ENCODE measurements at regions not wholly inside any gene's neighbourhood (a gene's known extent, or its start where the extent isn't known, plus 50 kb on each side); places are given as distances from the start of the nearest gene placed in this dataset.

GRCh38 chr11:64457416-64458010 is 98.2 kb upstream of the SLC22A11 start:
- DNase-seq (ENCODE audit: low spot score): no peak

DNA sequence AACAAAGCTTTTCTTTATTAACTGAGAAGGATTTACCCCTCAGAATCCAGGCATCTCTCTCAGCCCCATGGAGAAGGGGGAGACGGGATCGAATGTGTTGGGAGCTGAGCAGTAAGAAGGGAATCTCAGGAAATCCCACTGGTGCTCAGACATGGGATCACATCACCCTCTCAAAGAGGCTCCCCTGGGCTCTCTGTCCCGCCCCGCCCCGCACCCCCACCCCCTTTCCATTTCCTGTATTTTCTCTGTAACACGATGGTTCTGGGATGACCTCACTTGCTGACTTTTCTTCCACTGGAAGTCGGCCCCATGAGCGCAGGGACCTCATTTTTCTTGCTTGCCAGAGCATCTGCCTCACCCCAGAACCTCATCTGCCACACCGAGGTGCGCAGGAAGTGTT is 96.7 kb upstream of the SLC22A11 start:
- no peak for DNase-seq (ENCODE audit: low spot score)

GRCh38 chr11:64459609-64460008 is 96.1 kb upstream of the SLC22A11 start:
- DNase-seq (ENCODE audit: low spot score): no peak

DNA sequence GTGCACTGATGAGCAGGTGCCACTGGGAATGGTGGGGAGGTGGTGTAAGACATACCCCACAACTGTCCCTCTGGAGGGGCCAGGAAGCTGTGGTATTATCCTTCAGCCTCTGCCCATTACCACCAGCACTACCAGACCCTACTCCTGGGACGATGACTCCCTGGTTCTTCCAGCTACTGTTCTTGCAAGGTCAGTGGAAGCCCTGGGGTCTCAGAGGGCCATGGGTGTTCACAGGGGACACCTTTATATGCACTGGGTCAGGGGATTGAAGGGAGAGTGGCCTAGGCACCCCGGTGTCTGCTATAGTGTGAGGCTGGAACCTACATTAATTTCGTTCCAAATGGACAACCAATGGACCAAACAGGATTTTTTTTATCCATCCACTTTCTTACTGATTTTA is 94.7 kb upstream of the SLC22A11 start:
- DNase-seq (ENCODE audit: low spot score): no peak

DNA sequence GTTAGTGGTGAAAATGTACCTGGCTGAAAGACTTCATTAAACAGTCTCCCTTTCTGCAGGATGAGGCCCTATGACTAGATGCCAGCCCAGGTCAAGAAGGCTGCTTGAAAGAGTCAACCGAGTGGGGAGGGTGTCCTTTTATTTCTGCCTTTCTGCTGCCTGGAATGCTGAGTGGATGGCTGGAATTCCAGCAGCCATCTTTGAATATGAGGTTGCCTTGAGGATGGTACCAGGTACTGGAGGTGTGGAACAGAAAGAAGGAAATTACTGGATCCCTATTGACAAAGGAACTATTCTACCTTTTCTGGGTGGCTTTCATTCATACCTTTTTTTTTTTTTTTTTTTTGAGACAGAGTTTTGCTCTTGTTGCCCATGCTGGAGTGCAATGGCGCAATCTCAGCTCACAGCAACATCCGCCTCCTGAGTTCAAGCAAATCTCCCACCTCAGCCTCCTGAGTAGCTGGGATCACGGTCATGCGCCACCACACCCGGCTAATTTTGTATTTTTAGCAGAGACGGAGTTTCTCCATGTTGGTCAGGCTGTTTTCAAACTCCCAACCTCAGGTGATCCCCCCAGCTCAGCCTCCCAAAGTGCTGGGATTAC is 89.5 kb upstream of the SLC22A11 start:
- DNase-seq (ENCODE audit: low spot score): no peak

- no peak for DNase-seq (ENCODE audit: low spot score)
Measured at GRCh38 chr11:64469288-64469687, 86.5 kb upstream of the SLC22A11 start.

DNA sequence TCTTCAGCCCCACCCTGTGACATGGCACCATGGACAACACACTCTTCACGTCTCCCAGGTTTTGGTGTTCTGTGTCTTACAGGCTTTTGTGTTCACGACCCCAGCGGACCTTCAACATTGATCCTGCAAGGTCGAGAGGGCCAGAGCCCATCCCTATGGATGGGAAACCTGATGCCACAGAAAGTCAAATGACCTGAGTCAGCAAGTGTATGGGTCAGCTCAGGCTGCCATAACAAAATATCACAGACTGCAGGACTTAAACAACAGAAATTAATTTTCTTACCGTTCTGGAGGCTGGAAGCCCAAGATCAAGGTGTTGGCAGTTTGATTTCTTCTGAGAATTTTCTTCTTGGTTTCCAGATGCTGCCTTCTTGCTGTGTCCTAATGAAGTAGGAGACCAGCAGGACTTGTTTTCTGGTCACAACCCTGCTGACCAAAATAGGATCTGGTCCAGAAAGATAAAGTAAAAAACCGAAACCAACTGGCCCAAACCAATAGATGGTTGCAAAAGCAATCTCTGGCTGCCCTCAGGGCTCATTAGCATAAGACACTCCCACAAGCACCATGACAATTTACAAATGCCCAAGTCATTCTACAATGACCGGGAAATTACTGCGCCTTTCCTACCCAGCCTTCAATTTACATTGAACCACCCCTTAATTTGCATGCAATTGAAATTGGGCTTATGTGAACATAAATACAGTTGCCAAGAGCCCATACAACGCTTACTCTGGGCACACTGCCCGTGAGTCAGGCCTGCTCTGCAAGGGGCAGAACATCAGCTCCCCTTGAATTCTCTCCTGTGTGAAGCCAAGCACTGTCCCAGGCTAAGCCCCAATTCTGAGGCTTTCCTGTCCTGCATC is 82.9 kb upstream of the SLC22A11 start:
- no peak for DNase-seq (ENCODE audit: low spot score)

DNA sequence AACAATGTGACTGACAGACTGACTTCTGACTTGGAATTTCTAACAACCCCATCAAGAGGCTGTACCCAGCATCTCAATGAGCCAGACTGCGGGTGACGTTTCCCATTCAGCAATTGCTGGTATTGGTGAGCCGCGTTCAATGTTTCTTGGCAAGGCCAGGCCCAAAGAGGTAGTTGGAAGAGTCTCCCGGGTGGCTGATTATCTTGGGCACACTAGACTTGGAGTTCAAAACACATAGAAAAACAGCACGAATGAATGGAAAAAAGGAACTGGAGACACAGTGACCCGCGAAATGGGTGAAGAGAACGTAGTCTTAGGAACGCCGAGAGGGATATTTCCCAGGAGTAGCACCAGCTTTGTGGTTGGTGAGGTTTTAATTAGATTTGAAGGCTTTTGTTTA is 81.1 kb upstream of the SLC22A11 start:
- DNase-seq (ENCODE audit: low spot score): no peak

- no peak for DNase-seq (ENCODE audit: low spot score)
Measured at GRCh38 chr11:64475145-64475544, 80.6 kb upstream of the SLC22A11 start.

DNA sequence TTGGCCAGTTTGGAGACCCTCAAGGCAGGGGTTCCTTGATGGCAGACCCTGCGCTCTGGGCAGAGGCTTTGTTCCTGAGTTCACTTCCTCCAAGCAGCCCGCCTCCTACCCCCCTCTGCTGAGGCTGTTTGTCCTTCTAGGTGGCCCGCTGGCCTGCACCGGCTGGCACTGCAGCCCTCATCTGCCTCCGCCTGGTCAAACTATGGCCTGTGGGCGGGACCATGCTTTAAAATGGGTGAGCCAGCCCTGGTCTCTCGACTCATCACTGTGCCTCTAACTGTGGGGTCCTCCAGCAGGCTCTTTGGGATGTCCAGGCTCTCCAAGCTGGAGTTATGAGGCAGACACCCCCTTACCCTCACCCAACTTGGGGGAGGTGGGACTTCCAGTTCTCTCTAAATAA is 78.9 kb upstream of the SLC22A11 start:
- no peak for DNase-seq (ENCODE audit: low spot score)

GRCh38 chr11:64477675-64478074 is 78.1 kb upstream of the SLC22A11 start:
- no peak for DNase-seq (ENCODE audit: low spot score)

GRCh38 chr11:64482588-64482987 is 73.2 kb upstream of the SLC22A11 start:
- no peak for DNase-seq (ENCODE audit: low spot score)

DNA sequence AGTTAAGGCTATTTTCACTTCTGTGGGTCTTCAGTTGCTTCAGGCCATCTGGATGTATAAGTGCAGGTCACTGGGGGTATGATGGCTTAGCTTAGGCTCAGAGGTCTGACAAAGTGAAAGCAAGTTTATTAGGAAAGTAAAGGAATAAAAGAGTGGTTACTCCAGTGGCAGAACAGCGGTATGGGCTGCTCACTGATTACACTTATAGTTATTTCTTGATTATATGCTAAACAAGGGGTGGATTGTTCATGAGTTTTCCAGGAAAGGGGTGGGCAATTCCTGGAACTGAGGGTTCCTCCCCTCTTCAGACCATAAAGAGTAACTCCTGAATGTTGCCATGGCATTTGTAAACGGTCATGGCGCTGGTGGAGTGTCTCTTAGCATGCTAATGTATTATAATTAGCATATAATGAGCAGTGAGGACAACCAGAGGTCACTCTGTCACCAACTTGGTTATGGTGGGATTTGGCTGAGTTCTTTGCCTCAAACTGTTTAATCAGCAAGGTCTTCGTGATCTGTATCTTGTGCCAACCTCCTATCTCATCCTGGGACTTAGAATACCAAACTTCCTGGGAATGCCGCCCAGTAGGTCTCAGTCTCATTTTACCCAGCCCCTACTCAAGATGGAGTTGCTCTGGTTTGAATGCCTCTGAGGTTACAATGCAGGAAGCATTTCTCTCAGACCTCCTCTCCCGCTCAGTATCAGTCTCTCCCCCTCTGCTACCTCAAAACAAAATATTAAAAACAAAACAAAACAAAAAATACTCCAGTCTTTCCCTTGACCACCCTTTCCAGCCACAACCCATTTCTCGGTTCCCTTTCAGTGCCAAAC is 71.3 kb upstream of the SLC22A11 start:
- DNase-seq (ENCODE audit: low spot score): no peak

- no peak for DNase-seq (ENCODE audit: low spot score)
Measured at GRCh38 chr11:64485074-64485473, 70.7 kb upstream of the SLC22A11 start.

DNA sequence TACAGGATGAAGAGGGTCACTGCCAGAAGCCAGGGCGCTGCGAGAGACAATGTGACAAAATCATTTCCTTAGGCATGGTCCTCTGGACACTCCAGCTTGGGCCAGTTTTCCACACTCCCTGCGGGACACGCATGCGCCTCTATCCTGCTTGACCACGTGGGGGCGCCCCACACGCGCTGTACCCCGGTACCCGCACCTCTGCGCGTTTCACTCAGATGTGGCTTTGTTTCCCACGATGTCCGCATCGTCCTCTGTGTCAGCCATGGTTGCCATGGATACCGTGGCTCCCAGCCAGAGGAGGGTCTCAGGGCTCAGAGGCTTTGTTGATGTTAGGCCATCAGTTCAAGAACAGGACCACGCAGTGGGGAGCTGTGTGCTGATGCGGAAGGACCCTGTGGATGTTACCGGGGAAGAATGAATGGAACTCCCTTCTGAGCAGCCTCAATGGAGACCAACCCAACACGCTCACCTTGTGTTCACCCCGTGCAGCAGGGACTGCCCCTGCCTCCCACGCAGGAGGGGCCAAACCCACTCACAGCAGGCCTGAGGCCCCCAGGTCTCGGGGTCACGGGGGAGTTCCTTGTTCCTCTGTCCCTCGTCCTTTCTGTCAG is 65.8 kb upstream of the SLC22A11 start:
- peak; percentile 46 for DNase-seq (ENCODE audit: low spot score)

DNA sequence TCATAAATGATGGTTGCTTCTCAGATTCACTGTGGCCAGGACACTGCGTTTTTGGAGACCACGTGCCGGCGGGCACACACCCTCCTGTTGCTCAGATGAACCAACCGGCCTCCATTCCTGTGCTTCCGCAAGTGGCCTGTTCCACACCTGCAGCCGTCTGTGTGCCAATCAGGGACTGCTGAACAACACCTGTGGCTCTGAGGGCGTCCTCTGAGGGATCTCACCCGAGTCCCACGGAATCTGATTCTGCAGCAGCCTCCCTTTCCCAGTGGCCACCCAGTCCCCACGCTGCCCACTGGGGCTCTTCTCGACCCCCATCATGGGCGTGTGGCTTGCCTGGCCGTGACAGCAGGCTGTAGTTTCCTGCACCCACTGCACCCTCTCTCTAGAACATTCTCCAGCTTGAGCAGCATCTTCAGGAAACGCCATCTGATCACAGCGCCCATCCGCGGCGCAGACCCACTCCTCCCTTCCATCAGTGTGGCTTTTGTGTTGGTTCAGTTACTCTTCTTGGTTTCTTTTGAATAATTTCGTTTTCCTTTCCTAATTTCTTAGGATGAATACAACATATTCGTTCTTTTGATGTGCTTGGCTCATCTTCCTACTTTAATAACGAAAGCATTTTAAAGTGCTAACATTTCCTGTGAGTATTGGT is 65.1 kb upstream of the SLC22A11 start:
- DNase-seq (ENCODE audit: low spot score): no peak

DNA sequence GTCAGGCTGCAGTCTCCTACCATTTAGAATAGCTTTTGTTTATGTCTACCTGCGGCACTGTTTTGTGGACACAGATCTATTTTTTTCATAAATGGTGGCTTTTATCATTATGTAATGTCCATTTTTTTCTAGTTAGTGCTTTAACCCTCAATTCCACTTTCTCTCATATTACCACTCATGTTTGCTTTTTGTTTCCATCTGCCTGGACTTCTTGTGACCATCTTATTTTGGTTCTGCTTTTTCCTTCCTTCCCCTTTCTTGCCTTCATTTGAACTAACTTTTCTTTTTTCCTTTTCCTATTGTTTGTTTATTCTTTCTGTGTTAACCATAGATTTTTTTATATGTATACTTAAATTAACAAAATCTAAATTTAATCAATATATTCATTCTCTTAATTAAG is 63.2 kb upstream of the SLC22A11 start:
- no peak for DNase-seq (ENCODE audit: low spot score)

GRCh38 chr11:64498136-64498535 is 57.6 kb upstream of the SLC22A11 start:
- DNase-seq (ENCODE audit: low spot score): no peak

- DNase-seq (ENCODE audit: low spot score): no peak
Measured at GRCh38 chr11:64499261-64500004, 56.3 kb upstream of the SLC22A11 start.

DNA sequence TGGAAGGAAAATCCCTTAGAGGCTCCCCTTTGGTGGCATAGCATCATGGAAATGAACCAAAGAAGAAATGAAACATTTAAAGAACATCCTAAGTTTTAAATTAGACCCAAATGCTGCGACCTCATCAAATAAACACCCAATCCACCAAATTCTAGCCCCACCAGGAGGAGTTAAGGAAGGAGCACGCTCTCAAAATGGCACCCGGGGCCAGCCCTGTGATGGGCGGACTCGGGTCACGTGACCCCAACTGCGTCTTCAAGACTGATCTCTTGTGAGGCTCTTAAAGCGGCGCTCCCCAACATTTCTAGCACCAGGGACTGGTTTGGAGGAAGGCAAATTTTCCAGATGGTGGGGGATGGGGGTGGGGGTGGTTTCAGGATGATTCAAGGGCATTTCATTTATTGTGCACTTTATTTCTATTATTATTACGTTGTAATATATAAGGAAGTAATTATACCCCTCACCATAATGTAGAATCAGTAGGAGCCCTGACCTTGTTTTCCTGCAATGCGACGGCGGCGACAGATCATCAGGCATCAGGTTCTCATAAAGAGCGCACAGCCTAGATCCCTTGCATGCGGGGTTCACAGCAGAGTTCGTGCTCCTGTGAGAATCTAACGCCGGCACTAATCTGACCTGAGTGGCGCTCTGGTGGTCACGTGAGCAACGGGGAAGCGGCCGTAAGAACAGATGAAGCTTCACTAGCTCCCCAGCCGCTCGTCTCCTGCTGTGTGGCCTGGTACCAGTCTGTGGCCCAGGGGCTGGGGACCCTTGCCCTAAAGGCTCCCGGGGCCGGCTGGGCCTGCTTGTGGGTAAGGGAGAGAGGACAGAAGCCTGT is 55.3 kb upstream of the SLC22A11 start:
- no peak for DNase-seq (ENCODE audit: low spot score)
